ENCODE measurements at regions not wholly inside any gene's neighbourhood (a gene's known extent, or its start where the extent isn't known, plus 50 kb on each side); places are given as distances from the start of the nearest gene placed in this dataset.
"Not testable (repeated sequence)": the region's sequence is repeated elsewhere in the genome, so short reads cannot be mapped to it uniquely, and the experiment has no call there.

DNA sequence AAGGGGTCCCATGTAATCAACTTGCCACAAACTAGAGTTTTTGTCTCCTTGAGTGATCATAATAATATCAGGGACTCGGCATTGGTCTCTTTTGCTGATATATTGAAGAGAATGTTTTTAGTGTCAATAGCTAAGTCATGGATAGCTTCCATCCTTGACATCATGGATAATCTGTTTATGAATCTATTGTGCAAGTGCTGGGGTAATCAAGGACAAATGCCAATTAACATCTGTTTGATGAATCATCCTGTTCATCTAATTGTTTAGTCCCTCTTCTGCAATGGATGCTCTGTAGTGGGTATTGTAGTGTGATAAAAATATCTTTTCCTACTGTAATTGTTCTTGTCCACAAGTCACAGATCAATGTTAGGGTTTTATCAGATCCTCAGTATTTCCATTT, 607.5 kb upstream of the SEMA6A start:
- no peak for DNase-seq

- DNase-seq, result no peak
These were observed 602.7 kb upstream of the SEMA6A start for GRCh38 chr5:117177302-117177701.

DNA sequence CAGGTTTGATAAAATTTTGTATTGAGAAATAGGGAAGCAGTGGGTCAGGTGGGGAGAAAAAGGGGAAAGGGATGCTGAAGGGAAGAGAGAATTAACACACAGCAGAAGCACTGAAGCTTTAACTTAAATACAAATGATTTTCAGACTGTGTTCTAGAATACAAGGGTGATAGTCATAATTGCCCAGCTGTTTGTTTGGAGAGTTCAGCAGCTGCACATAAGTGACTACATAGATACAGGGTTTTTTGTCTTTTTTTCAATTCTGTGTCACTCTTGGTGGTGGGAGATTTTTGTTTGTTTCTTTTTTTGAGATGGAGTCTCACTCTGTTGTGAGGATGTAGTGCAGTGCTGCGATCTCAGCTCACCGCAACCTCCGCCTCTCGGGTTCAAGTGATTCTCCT, 590.4 kb upstream of the SEMA6A start:
- no peak for DNase-seq

DNA sequence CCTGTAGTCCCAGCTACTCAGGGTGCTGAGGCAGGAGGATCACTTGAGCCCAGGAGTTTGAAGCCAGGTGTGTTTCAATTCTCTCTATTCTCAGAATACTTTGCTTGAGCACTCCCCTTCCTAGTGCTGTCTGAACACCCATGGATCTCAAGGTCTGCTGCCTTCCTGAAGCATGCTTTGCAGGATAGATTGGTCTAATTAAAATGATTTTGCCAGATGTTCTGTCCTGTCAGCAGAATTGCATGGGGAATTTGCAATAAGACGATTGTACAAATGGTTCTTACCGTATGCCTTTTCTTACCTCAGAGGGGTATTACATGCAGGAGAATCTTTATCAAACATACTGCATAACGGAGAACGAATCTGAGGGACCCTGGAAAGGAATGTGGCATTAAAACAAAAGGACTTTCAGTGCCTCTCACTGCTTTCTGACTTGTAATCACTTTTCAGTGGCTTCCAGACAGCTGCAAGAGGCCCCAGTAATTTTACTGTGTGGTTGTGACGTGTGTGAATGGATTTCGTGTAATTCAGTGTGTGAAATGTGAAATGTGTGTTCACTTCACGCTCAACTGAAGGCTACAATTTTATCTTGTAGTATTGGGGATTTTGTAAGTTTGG, 587.2 kb upstream of the SEMA6A start:
- DNase-seq, result no peak

GRCh38 chr5:117160391-117160790, 585.8 kb upstream of the SEMA6A start:
- DNase-seq, result no peak

GRCh38 chr5:117149312-117149711, 574.7 kb upstream of the SEMA6A start:
- DNase-seq, result no peak

GRCh38 chr5:117144086-117144485, 569.5 kb upstream of the SEMA6A start:
- DNase-seq, result no peak

GRCh38 chr5:117143406-117143805, 568.8 kb upstream of the SEMA6A start:
- DNase-seq, result no peak

- DNase-seq, result no peak
These were observed 563.9 kb upstream of the SEMA6A start for GRCh38 chr5:117138523-117138922.

- no peak for DNase-seq
These were observed 561.2 kb upstream of the SEMA6A start for GRCh38 chr5:117135851-117136250.

DNA sequence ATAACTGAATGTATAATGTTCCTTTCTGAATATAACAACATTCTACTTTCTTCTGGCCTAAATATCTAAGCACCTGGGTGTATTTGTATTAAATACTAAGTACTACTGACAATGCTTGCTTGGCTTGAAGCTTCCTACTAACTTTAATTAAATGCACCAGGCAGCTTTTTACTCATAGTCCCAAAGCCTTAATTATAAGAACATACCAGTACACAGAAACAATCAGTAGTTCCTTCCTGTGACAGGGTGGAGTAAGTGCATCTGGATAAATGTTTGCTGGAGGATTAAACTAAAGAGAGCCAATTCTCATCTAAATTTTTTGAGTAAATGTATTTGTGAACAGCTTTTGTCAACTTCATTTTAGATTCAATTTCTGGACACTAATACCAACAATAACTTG, 558.6 kb upstream of the SEMA6A start:
- DNase-seq, result no peak

DNA sequence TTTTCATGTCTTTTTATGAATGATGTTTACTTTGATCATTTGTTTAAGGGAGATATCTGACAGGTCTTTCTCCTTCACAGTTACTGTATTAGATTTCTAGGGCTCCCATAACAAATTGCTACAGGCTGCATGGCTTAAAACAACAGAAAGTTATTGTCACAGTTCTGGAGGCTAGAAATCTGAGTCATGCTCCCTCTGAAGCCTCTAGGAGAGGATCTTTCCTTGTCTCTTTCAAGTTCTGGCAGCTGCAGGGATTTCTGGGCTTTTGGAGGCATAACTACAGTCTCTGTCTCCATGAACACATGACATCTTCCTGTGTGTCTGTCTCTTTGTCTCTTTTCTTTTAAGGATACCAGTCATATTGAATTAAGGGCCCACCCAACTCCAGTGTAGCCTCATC, 557.3 kb upstream of the SEMA6A start:
- no peak for DNase-seq

DNA sequence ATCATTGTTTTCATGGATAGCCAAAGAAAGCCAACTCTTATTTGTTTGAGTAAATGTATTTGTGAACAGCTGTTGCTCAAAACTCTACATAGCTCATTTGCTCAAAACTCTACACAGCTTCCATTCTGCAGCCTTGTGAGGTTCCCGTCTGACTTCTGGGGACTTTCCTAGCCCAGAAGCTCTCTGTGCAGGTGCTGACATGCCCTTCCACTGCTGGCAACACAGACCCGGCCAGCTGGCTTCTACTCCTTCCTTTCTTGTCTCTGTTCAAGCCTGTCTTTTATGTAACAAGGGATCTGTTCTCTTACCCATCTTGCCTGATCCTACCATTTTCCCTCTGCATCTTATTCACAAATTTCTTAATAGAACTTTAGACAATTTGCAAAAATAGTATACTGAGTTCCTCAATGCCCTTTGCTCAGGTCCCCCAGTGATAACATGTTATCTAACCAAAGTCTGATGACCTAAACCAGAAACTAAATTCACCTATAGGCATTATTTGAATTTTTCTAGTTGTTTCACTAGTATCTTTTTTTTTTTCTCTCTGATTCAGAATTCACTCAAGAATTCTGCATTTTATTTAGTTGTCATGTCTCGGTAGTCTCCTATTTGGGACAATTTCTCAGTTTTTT, 556.5 kb upstream of the SEMA6A start:
- DNase-seq, result peak; percentile 59

GRCh38 chr5:117118499-117118898, 543.9 kb upstream of the SEMA6A start:
- no peak for DNase-seq

DNA sequence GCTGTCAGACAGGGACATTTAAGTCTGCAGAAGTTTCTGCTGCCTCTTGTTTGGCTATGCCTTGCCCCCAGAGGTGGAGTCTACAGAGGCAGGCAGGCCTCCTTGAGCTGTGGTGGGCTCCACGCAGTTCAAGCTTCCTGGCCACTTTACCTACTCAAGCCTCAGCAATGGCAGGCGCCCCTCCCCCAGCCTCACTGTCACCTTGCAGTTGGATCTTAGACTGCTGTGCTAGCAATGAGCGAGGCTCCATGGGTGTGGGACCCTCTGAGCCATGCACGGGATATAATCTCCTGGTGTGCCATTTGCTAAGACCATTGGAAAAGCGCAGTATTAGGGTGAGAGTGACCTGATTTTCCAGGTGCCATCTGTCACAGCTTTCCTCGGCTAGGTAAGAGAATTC, 542.7 kb upstream of the SEMA6A start:
- not testable (repeated sequence) for DNase-seq

DNA sequence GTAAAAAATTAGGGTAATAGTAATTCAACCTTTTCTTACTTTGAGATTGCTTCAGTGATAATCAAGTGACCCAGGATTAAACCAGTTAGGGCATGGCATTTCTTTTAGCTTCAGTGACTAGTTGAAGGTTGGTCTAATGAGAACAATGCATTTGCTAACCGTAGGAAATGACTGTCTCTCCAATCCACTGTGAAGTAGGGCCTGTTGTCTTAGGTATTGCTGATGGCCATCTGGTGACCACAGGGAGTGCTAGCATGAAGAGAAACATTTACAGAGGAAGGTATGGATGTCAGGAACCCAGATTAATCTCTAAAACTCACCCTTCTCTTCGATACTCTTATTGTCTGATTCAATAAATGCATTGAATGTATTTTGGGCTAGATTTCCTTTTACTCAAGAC, 535.9 kb upstream of the SEMA6A start:
- DNase-seq, result no peak

DNA sequence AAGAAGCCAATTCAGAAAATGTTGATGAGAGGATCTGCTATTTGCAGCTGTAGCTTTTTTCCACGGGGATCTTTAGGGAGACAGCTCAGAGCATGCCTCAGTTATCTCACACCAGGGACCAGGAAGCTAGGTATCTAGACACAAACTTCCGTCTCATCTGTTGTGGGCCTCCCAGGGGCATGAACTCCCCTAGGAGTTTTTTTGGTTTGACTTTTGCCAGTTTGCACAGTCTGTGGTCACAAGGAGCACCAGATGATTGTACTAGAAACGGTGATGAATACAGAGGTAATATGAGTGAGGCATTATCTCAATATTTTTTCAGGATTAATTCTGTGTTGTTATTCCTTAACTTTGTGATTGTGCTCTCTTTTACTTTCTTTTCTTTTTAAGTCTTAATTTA, 533.2 kb upstream of the SEMA6A start:
- DNase-seq, result no peak

DNA sequence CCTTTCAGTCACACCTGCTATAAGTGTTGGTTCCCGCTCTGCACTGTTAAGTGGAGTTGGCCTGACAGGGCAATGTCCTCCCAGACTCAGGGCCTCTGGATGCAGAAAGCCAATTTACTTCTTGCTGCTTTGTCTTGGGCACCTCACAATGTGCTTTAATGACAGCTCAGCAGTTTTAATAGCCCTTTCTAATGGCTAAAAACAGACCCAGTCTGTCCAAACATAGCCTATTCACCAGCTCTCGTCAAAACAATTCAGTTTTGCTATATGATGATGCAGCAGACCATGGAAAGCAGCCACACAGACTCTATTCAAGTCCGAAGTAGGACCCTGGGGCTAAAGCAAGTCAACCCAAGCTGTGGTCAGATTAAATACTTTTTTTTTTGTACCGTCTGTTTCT, 529.1 kb upstream of the SEMA6A start:
- no peak for DNase-seq

DNA sequence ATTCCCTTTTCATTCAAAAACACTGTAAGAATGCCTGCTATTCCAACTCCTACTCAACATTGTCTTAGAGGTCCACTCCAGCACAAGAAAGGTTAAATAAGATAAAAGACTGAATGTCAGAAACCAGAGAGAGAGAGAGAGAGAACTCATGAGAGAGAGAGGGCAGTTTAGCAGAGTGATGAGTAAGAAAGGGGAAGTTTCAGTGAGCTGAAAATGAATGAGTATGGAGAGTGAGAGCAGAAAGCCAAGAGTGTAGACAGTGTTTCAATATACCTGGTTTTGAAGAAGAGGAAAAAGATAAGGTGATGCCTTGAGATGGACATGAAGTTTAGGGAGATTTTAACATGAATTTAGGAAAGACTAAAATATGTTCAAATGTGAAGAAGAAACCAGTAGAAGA, 528.0 kb upstream of the SEMA6A start:
- no peak for DNase-seq

DNA sequence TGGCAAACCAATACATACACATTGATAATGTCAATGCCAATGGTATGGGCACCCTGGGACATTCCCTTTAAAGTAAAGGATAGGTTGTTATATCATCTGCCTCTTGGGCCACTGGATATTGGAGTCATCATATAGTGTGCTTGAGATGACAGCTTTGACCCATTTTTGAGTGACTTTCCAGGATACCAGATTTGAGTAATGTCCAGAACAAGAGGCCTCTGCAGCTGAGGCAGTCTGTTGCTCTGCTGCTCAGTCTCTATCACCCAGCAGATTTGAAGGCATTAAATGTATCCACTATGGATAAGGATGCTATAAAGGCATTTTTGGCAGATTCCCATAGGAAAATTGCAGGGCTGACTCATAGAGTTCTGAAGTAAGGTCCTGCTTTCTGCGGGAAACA, 525.6 kb upstream of the SEMA6A start:
- DNase-seq, result no peak

GRCh38 chr5:117098094-117098493, 523.5 kb upstream of the SEMA6A start:
- DNase-seq, result no peak

DNA sequence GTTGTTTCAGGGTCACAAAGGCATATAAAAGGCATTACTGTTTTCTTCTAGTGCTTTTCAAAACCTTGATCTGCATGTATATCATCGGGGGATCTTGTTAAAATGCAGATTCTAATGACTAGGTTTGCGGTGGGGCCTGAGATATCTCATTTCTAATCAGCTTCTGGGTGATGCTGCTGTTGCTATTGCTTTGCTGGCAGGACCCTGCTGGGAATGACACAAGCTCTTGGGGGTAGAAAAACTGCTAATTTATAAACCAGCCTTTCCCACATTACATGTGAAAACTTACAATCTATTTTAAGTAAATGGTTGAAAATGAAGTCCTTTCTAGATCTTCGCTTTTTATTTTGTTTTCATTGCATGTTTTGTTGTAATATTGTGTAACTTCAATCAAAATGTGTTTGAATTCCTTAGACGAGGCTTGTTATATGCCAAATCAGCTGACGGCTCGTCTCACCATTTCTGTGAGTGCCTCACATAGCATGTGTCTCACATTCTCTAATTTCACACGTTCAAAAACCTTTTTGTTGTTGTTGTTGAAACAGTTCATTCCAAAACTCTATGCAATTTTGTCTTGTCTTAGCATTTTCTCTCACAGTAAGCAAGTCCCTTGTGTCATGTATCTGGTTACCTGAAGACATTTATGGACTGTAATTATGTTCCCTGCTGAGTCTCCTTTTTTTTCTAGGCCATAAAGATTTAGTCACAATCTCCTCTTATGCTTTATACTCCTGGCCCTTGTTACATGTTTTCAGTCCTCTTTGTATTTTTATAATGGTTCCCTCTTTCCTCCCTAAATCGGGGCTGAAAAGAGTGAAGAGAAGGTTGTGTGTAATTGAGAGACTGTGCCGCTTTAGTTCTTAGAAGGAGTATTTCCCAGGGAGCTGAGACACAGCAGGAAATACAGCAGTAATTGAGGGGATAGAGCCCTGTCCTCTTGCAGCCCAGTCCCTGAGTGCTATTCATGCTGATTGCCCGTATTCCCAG, 521.0 kb upstream of the SEMA6A start:
- DNase-seq, result no peak

DNA sequence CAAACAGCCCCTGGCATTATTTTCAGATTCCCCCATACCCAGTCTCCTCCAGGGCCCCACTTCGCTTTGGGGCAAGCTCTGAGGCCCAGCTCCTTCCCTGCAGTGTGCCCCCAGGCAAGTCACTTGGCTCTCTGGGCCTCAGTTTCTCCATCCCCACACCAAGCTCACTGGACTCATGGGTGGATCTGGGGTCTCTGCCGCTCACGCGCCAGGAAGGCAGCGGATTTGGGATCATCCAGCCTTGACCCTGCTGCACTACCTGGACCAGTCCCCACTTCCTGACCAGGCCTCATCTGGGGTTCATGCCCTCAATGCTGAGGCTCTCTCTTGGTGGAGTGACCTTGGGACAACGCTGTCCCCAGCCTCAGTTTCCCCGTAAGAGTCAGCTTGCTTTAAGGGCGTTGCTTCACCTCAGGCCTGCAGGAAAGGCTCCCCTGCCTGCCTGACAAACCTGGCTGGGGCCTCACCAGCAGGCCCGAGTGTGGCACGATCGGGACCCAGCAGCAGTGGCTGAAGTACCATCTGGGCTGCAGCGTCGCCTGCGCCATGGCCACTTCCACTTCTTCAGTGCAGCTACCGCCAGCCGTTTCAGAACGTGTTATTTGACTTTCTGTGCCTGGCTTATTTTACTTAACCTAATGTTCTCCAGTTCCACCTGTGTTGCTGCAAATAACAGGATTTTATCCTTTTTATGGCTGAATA, 519.6 kb upstream of the SEMA6A start:
- no peak for DNase-seq

Data from NCI-H2171 (cell line).